HG02840 (cell line): ENCODE measurements at regions not wholly inside any gene's neighbourhood (a gene's known extent, or its start where the extent isn't known, plus 50 kb on each side); places are given as distances from the start of the nearest gene placed in this dataset.

Experiments used
- ATAC-seq: cut with Tn5 transposase; IDR thresholded peaks from one replicate; pipeline ENCODE4 v1.9.1; 2021; ENCODE audit warnings: mild to moderate bottlenecking, moderate library complexity, moderate number of reproducible peaks; ENCODE audit not compliant: unreplicated experiment, low FRiP score

- ATAC-seq: no peak
These were observed 1259.5 kb downstream of the TBC1D22A start for GRCh38 chr22:48021991-48022401.

- ATAC-seq: no peak
These were observed 1255.9 kb downstream of the TBC1D22A start for GRCh38 chr22:48018346-48018745.

GRCh38 chr22:48015701-48016100, 1253.3 kb downstream of the TBC1D22A start:
- no peak for ATAC-seq

GRCh38 chr22:48004936-48005335, 1242.5 kb downstream of the TBC1D22A start:
- ATAC-seq: no peak

- ATAC-seq: no peak
These were observed 1241.6 kb downstream of the TBC1D22A start for GRCh38 chr22:48004038-48004437.

- ATAC-seq: no peak
These were observed 1238.7 kb downstream of the TBC1D22A start for GRCh38 chr22:48001101-48001500.

- no peak for ATAC-seq
These were observed 1235.2 kb downstream of the TBC1D22A start for GRCh38 chr22:47997612-47998011.

- ATAC-seq: no peak
These were observed 1234.7 kb downstream of the TBC1D22A start for GRCh38 chr22:47997052-47997590.

- ATAC-seq: no peak
These were observed 1234.0 kb downstream of the TBC1D22A start for GRCh38 chr22:47996446-47996857.

GRCh38 chr22:47995718-47996117, 1233.3 kb downstream of the TBC1D22A start:
- no peak for ATAC-seq

GRCh38 chr22:47995264-47995627, 1232.8 kb downstream of the TBC1D22A start:
- ATAC-seq: no peak

GRCh38 chr22:47994601-47995263, 1232.3 kb downstream of the TBC1D22A start:
- ATAC-seq: no peak

GRCh38 chr22:47994045-47994444, 1231.6 kb downstream of the TBC1D22A start:
- ATAC-seq: no peak

- no peak for ATAC-seq
These were observed 1228.0 kb downstream of the TBC1D22A start for GRCh38 chr22:47990481-47990880.

GRCh38 chr22:47987885-47988515, 1225.5 kb downstream of the TBC1D22A start:
- ATAC-seq: no peak

- ATAC-seq: no peak
These were observed 1213.8 kb downstream of the TBC1D22A start for GRCh38 chr22:47976219-47976618.

- no peak for ATAC-seq
These were observed 1205.4 kb downstream of the TBC1D22A start for GRCh38 chr22:47967831-47968230.

GRCh38 chr22:47966316-47966715, 1203.9 kb downstream of the TBC1D22A start:
- no peak for ATAC-seq

GRCh38 chr22:47965896-47966295, 1203.4 kb downstream of the TBC1D22A start:
- no peak for ATAC-seq

- no peak for ATAC-seq
These were observed 1202.6 kb downstream of the TBC1D22A start for GRCh38 chr22:47965066-47965465.

GRCh38 chr22:47963660-47964059, 1201.2 kb downstream of the TBC1D22A start:
- no peak for ATAC-seq

- ATAC-seq: no peak
These were observed 1195.2 kb downstream of the TBC1D22A start for GRCh38 chr22:47957649-47958048.
